ENCODE measurements at regions not wholly inside any gene's neighbourhood (a gene's known extent, or its start where the extent isn't known, plus 50 kb on each side); places are given as distances from the start of the nearest gene placed in this dataset.

GRCh38 chr2:217193431-217194340 is 333.8 kb upstream of the TNP1 start:
- Histone ChIP-seq H3K36me3 (no peaks in the 10 kb centered on the region), H3K27me3 (no peaks in the 10 kb centered on the region), H3K9me3 (no peaks in the 10 kb centered on the region), H3K4me1 (no peaks in the 10 kb centered on the region), H3K27ac (no peak overlapping the region), H3K4me3 (no peak overlapping the region)
- DNase-seq (no peak), ATAC-seq (no peak)
- WGBS (ENCODE audit: insufficient coverage, low coverage, low lambda C conversion rate, missing lambda C conversion rate): 69% methylated on average over 9 of the region's 9 CpGs
- TF ChIP-seq POLR2A (IDR thresholded peaks at IDR 0.05) (no peak), CTCF (IDR thresholded peaks at IDR 0.05) (no peak)
- intact Hi-C loops (cut with DNase I): no loop called here

GRCh38 chr2:217192366-217192765 is 332.5 kb upstream of the TNP1 start:
- 73% methylated on average over 2 of the region's 2 CpGs for WGBS (ENCODE audit: insufficient coverage, low coverage, low lambda C conversion rate, missing lambda C conversion rate)
- intact Hi-C loops (cut with DNase I): no loop called here
- no peaks in the 10 kb centered on the region for H3K27me3 ChIP-seq
- ATAC-seq: no peak
- TF ChIP-seq CTCF (IDR thresholded peaks at IDR 0.05) (no peak), POLR2A (IDR thresholded peaks at IDR 0.05) (no peak)
- no peak overlapping the region for H3K27ac ChIP-seq
- H3K4me3 ChIP-seq: no peak overlapping the region
- H3K9me3 ChIP-seq: no peaks in the 10 kb centered on the region
- DNase-seq: no peak
- H3K36me3 ChIP-seq: no peaks in the 10 kb centered on the region
- no peaks in the 10 kb centered on the region for H3K4me1 ChIP-seq

GRCh38 chr2:217189747-217190146 is 329.9 kb upstream of the TNP1 start:
- intact Hi-C loops (cut with DNase I): no loop called here
- Histone ChIP-seq H3K27me3 (no peaks in the 10 kb centered on the region), H3K36me3 (no peaks in the 10 kb centered on the region), H3K4me3 (no peak overlapping the region), H3K27ac (no peak overlapping the region), H3K4me1 (no peaks in the 10 kb centered on the region), H3K9me3 (no peaks in the 10 kb centered on the region)
- no peak for DNase-seq
- ATAC-seq: no peak
- WGBS (ENCODE audit: insufficient coverage, low coverage, low lambda C conversion rate, missing lambda C conversion rate): 100% methylated on average over 2 of the region's 2 CpGs
- TF ChIP-seq POLR2A (IDR thresholded peaks at IDR 0.05) (no peak), CTCF (IDR thresholded peaks at IDR 0.05) (no peak)

- TF ChIP-seq POLR2A (IDR thresholded peaks at IDR 0.05) (no peak), CTCF (IDR thresholded peaks at IDR 0.05) (no peak)
- Histone ChIP-seq H3K27me3 (no peaks in the 10 kb centered on the region), H3K27ac (no peak overlapping the region), H3K9me3 (no peaks in the 10 kb centered on the region), H3K4me1 (no peaks in the 10 kb centered on the region), H3K36me3 (no peaks in the 10 kb centered on the region), H3K4me3 (no peak overlapping the region)
- ATAC-seq: no peak
- DNase-seq: no peak
- 69% methylated on average over 6 of the region's 6 CpGs for WGBS (ENCODE audit: insufficient coverage, low coverage, low lambda C conversion rate, missing lambda C conversion rate)
- intact Hi-C loops (cut with DNase I): no loop called here
Observed at GRCh38 chr2:217189131-217189530, 329.3 kb upstream of the TNP1 start.
